Glutamatergic neuron (in vitro differentiated cells): ENCODE measurements at regions not wholly inside any gene's neighbourhood (a gene's known extent, or its start where the extent isn't known, plus 50 kb on each side); places are given as distances from the start of the nearest gene placed in this dataset.

Source experiments
- DNase-seq: peaks from one replicate; pipeline ENCODE4 v3.0.0; 2022
- H3K27ac Mint-ChIP-seq: one replicate; pipeline ENCODE4 v1.8.0; 2020; ENCODE audit warnings: mild to moderate bottlenecking, mixed read lengths, inconsistent platforms; ENCODE audit not compliant: unreplicated experiment
- H3K27me3 Mint-ChIP-seq: one replicate; pipeline ENCODE4 v1.8.0; 2020; ENCODE audit warnings: mild to moderate bottlenecking, moderate library complexity, mixed read lengths, inconsistent platforms; ENCODE audit not compliant: unreplicated experiment
- H3K36me3 Mint-ChIP-seq: one replicate; pipeline ENCODE4 v1.8.0; 2020; ENCODE audit warnings: mild to moderate bottlenecking, mixed read lengths, inconsistent platforms; ENCODE audit not compliant: unreplicated experiment
- H3K4me1 Mint-ChIP-seq: one replicate; pipeline ENCODE4 v1.8.0; 2020; ENCODE audit warnings: mild to moderate bottlenecking, low read depth, mixed read lengths, inconsistent platforms; ENCODE audit not compliant: unreplicated experiment
- H3K4me3 Mint-ChIP-seq: one replicate; pipeline ENCODE4 v1.8.0; 2020; ENCODE audit warnings: mild to moderate bottlenecking, mixed read lengths, inconsistent platforms; ENCODE audit not compliant: unreplicated experiment
- H3K9me3 Mint-ChIP-seq: one replicate; pipeline ENCODE4 v1.8.0; 2020; ENCODE audit warnings: mild to moderate bottlenecking, moderate library complexity, mixed read lengths, inconsistent platforms; ENCODE audit not compliant: unreplicated experiment
- CTCF ChIP-seq: fragments of 200-600 bp; sonication (generic); IDR thresholded peaks from one replicate; pipeline ENCODE4 v1.5.0; 2021; ENCODE audit not compliant: partially characterized antibody, unreplicated experiment

- Mint-ChIP-seq H3K36me3 (peaks cover 14% of the 10 kb centered on the region), H3K27me3 (no peaks in the 10 kb centered on the region), H3K4me3 (no peak overlapping the region), H3K4me1 (no peaks in the 10 kb centered on the region), H3K9me3 (peaks cover 4% of the 10 kb centered on the region), H3K27ac (no peak overlapping the region)
- TF ChIP-seq CTCF: no peak
- no peak for DNase-seq
Measured at GRCh38 chr3:178916223-178916622, 155.4 kb downstream of the ZMAT3 start.

- Mint-ChIP-seq H3K4me3 (no peak overlapping the region), H3K9me3 (peaks cover 4% of the 10 kb centered on the region), H3K27me3 (no peaks in the 10 kb centered on the region), H3K36me3 (peaks cover 14% of the 10 kb centered on the region), H3K27ac (no peak overlapping the region), H3K4me1 (no peaks in the 10 kb centered on the region)
- no peak for DNase-seq
- no peak for TF ChIP-seq CTCF
Measured at GRCh38 chr3:178915365-178915764, 156.2 kb downstream of the ZMAT3 start.

- TF ChIP-seq CTCF: no peak
- peaks cover under 1% of the 10 kb centered on the region for H3K36me3 Mint-ChIP-seq
- no peaks in the 10 kb centered on the region for H3K9me3 Mint-ChIP-seq
Measured at GRCh38 chr3:178907081-178907480, 164.5 kb downstream of the ZMAT3 start.

GRCh38 chr3:178901204-178901603, 170.4 kb downstream of the ZMAT3 start:
- Mint-ChIP-seq H3K9me3 (no peaks in the 10 kb centered on the region), H3K4me1 (peaks cover 11% of the 10 kb centered on the region), H3K27ac (no peak overlapping the region), H3K4me3 (no peak overlapping the region), H3K36me3 (no peaks in the 10 kb centered on the region), H3K27me3 (no peaks in the 10 kb centered on the region)
- no peak for DNase-seq
- no peak for TF ChIP-seq CTCF

More at GRCh38 chr3:178907081-178907480, 164.5 kb downstream of the ZMAT3 start:
- no peak overlapping the region for H3K4me3 Mint-ChIP-seq
- H3K27me3 Mint-ChIP-seq: no peaks in the 10 kb centered on the region
- no peak for DNase-seq
- peaks cover 8% of the 10 kb centered on the region for H3K4me1 Mint-ChIP-seq
- no peak overlapping the region for H3K27ac Mint-ChIP-seq

GRCh38 chr3:178900029-178900646, 171.5 kb downstream of the ZMAT3 start:
- H3K27ac Mint-ChIP-seq: peak overlapping the region; percentile 46
- no peak for DNase-seq
- H3K9me3 Mint-ChIP-seq: no peaks in the 10 kb centered on the region
- peaks cover 11% of the 10 kb centered on the region for H3K4me1 Mint-ChIP-seq
- H3K27me3 Mint-ChIP-seq: no peaks in the 10 kb centered on the region
- no peak overlapping the region for H3K4me3 Mint-ChIP-seq
- no peaks in the 10 kb centered on the region for H3K36me3 Mint-ChIP-seq
- TF ChIP-seq CTCF: no peak
